HG02840 (cell line): ENCODE measurements at regions not wholly inside any gene's neighbourhood (a gene's known extent, or its start where the extent isn't known, plus 50 kb on each side); places are given as distances from the start of the nearest gene placed in this dataset.
"Not testable (repeated sequence)": the region's sequence is repeated elsewhere in the genome, so short reads cannot be mapped to it uniquely, and the experiment has no call there.

Experiments used
- ATAC-seq: cut with Tn5 transposase; IDR thresholded peaks from one replicate; pipeline ENCODE4 v1.9.1; 2021; ENCODE audit warnings: mild to moderate bottlenecking, moderate library complexity, moderate number of reproducible peaks; ENCODE audit not compliant: unreplicated experiment, low FRiP score

DNA sequence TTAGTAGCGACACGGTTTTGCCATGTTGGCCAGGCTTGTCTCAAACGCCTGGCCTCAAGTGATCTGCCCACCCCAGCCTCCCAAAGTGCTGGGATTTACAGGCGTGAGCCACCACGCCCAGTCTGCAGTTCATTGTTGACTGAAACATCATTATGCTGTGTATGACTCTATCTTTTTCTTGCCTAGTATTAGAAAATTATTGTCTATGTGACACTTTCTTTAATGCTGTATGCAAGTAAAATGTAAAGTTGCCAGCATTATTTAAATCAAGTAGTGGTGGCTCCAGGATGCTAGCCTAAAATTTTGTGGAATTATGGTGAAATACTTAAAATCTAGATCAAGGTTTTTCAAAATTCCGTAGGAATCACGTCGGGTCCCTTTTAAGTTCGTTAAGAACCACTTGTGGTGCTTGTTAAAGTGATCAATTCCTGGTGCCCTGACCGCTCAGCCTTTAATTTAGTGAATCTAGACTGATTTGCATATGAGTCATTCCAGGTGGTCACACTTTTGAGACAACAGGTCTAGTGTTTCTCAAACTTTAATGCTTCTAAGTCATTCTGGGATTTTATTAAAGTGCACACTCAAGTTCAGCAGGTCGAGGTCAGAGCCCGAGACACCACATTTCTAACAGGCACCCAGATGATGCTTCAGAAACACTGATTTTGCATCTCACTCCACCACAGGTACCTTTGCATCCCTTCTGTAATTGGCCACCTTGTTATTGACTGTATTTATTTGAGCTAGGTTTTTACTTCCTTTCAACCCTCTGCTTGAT lies 132.6 kb upstream of the MTHFD1L start:
- no peak for ATAC-seq

DNA sequence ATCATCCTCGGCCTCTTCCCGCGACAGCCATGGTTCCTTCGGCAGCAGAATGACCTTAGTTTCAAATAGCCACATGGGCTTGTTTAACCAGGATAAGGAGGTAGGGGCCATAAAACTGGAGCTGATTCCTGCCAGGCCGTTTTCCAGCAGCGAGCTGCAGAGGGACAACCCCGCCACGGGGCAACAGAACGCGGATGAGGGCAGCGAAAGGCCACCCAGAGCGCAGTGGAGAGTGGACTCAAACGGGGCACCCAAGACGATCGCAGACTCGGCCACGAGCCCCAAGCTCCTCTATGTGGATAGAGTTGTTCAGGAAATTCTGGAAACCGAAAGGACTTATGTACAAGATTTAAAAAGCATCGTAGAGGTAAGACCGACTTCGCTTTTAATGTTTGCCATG lies 131.8 kb upstream of the MTHFD1L start:
- ATAC-seq, result no peak

DNA sequence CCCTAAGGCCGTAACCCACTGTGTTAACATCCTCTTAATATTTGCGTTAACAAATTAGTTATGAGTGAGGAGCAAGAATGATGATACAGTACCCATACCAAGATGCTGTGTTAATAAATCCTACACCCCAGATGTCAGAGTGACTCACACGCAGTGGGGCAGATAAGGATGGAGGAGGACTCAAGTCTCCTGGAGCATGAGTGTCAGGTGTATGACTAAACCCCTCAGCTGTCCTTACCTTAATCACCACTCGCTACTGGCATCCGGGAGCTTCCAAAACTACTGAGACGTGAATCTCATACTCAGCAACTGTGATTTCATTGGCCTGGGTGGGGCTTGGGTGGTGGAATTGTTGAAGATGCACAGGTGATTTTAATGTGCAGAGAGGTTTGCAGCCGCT lies 131.3 kb upstream of the MTHFD1L start:
- no peak for ATAC-seq

DNA sequence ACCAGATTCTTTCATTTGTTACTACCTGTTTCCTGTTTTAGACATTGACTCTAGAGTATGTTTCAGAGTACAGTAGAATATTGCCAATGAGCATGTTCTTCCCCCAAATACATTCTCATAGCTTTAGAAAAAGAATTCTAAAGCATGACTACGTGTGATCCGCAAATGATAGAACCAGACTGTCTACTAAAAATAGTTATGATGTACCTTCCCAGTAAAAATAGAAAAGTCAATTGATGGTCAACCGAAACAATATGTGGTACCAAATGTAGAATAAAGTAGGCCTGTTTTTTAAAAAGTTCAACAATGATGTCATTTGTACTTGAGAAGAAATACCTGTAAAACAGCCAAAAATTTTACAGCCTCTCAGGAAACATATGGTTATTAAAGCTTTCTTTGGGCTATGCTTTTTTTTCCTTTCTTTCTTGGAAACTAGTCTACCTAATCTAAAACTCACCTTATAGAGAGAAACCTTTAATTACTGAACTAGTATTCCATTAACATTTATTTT lies 130.1 kb upstream of the MTHFD1L start:
- no peak for ATAC-seq

DNA sequence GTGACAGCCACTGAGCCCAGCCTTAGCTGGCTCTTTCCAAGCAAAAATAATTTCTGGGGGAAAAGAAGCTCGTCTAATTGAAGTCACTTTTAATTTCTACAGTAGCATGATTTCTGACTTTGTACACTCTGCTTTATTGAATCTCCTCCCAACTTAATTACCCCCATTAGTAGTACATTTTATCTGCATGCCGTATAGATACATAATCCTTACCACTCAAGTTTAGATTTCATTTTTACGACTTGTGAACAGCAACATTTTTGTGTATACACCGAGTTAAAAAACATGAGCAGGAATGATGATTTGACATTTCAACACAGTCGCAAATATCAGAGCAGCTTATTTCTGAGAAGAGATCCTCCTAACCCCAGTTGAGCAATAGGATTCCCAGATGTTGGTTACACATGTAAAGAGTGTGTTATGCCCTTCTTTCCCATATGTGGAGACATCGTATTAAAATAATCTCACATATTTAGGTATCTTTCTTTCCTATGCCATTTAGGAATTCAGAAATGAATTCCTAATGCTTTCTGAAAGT lies 127.3 kb upstream of the MTHFD1L start:
- ATAC-seq, result no peak

DNA sequence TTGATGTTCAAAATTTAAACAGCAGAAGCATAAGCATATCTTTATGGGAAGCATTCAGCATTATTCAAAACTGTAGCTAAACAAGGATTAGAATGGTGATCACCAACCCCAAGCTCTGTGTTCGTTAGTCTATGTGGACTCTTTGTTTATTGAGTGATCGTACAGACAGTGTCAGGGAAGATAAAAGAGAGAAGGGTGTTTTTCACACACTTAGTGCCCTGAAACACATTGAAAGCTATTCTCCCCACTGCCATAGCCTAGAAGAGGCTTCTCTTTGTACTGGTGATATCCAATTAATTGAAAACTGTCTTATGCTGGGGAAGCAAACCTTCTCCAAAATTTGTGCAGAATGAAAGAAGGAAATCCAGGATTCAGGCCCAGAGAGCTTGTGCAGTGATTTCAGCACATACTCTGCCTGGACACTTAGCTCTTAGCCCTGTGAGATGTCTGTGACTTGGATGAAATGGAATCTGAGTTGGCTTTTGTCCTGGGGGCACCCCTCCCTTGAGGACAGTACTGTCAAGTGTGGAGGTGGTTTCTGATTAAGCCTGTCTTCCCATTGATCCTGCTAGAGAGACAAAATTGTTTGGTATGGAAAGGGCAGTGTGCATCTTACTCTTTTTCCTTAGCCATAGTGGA lies 125.7 kb upstream of the MTHFD1L start:
- ATAC-seq, result no peak

DNA sequence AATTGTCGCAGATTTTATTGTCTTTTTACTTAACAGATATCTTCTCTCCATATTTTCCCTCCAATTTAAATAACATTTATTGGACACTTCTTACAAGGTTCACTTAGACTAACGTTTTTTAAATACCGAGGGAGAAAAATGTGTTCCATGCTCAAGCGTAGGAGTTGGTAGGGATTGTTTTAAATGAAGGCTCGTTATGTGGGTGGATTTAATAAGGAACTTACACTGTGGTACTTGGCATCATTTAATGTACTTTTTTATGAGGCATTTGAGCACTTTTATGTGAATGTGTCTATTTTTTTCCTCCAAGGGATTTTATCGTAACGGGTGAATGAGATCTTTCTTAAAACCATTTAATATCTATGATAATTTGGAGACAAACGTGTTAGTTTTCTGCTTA lies 125.0 kb upstream of the MTHFD1L start:
- no peak for ATAC-seq

DNA sequence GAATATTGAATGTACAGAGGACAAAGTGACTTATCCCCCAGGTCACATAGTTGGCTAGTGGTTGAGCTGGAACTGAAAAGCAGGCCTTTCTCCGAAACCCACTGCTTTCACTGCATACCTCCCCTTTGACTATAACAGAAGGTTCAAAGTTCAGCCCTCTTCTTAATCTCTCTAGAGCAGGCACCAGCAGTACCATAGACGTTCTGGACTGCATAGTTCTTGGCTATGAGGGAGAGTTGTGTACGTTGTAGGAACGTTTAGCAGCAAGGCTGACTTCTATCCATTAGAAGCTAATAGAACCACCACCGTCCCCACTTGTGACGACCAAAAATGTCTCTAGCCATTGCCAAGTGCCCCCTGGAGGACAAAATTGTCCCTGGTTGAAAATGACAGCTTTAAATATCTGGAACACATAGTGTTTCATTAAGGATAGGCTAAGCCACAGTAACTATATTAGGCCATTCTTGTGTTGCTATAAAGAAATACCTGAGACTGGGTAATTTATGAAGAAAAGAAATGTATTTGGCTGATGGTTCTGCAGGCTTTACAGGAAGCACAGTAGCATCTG lies 123.8 kb upstream of the MTHFD1L start:
- ATAC-seq, result no peak

DNA sequence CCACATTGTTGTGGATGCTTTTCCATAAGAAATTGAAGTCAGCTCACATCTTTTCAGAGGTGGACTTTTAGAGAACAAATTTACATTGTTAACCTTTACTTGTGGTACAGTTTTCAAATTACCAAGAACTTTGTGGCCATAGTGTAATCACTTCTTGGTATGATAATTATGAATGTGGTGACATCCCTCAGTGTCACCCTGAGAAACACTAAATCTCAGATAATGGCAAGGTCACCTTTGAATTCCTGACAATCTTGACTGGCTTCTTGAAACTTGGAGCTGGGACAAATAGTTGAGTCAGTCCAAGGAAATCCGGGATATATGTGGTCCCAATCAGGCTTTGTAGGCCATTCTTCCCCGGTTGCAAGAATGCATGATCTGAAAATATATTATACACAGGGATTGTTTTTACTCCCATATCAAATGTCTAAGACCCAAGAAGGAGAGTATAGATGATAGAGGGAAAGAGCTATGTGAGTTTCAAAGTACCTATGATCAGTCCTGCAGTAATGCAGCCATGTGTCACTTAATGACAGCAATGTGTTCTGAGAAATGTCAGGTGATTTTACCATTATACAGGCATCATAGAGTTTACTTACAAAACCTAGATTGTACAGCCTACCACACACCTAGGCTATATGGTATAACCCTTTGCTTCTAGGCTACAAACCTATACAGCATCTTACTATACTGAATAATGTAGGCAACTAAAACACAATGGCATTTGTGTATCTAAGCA lies 120.8 kb upstream of the MTHFD1L start:
- no peak for ATAC-seq

DNA sequence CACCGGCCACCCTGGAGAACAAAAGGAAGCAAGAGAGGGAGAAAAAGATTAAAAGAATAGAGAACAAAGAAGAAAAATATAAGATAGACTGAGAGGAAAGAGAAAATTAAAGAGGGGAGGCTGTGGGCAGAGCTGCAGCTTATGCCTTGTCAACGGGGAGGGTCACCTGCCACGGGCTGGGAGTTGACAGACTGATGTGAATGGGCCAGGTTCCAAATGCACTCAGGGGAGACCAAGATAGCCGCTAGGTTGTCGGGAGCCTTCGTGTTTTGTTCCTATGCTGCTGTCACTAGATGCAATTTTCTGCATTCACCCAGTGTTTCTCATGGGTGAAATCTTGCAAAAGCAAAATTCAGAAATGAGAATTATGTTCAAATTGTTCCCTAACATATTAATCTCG lies 119.6 kb upstream of the MTHFD1L start:
- ATAC-seq, result no peak

DNA sequence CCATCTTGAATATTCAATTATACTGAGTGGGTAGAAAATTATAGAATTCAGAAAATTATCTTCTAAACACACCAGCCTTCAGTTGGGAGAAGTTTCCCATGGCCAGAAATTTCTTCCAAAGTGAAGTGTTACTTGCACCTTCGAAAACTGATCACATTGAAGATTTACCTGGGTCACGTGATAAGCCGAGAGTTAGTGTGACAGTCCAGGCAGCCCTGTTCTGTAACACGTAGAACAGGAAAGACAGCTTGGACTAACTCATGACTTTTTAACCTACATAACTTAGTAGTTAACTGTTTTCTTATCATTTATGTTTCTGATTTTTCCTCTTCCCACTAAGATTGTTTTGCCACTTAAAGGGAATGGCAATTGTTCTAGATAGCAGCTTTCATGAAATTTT lies 118.3 kb upstream of the MTHFD1L start:
- no peak for ATAC-seq

DNA sequence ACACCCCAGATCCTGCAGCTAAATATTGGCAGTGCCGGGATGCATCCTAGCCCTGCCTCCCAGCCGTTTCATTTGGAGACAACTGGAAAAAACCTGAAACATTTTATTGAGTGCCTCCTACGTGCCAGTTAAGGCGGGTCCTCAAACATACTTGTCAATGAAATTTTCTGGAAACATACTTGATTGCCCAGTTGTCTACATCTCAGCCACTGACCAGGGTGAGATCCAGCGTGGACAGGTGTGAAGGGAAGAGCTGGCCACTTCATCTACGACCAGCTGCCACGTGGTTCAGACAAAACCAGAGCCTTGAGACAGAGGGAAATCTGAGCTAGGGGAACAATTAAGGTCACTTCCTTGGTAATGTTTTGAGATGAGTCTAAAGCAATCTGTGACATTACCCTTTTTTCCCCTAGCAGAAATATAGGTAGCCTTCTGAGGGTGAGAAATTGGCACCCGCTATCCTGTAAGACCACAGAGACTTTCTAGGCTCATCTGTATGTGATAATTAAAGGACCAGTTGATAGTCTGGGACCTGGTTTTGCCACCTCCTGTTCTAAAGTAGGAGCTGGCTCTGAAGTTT lies 116.3 kb upstream of the MTHFD1L start:
- no peak for ATAC-seq

DNA sequence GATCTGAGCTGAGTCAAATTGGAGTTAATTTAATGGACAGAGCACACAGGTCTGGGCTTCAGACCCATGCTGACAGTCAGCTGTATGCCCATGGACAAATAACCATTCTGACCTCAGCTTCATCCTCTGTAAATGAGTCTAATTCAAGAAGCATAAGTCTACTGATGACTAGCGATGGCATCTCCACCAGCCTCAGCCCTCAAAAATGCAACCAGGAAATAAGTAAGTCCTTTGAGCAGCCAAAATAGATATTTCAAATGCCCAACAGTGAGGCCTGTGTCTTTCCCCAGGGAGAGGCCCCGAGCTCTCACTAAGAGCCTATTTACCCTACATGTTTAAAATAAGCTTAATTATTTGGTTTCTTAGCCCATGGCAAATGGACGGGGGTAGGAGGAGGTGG lies 114.2 kb upstream of the MTHFD1L start:
- ATAC-seq, result no peak

DNA sequence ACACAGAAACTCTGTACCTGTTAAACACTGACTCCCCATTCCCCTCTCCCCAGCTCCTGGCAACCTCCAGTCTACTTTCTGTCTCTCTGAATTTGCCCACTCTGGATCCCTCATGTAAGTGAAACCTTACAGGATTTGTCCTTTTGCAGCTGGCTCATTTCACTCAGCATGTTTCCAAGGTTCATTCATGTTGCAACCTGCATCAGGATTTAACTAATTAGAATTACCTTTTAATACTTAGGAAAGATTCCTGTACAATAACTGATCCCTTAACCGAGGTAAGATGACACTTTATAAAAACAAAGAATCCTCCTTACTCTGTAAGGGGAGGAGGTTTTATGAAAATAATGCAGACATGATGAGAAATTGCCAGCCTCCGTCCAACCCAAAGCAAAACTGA lies 113.1 kb upstream of the MTHFD1L start:
- no peak for ATAC-seq

DNA sequence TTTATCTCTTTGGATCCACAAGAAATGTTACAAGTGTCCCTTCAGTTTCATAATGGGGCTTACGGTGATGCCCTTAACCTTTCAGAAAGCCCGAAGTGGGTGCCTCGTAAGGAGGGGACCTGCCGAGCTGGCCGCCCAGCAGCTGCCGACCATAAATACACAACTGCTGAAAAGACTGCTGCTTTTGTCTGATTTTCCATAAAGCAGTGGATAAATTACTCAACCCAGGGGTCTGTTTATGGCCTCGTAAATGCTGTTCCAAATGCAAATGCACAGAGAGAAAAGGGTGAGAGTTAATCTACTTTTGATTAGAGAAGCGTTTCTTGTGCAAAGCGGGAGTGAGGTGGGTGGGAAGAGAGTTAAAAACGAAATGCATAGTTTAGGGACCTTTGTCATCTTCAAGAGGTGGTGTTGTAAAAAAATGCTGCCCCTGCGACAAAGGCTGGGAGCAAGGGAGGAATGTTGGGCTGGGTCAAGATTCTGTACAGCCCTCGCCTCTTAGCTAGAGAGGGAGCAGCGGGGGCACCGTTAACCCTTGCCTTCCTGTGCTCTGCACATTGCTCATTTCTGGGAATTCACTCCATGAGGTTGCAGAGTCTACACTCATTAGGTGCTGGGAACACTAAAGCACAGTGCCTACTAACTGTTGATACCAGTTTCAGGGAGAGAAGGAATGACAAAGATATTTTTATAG lies 112.0 kb upstream of the MTHFD1L start:
- no peak for ATAC-seq

DNA sequence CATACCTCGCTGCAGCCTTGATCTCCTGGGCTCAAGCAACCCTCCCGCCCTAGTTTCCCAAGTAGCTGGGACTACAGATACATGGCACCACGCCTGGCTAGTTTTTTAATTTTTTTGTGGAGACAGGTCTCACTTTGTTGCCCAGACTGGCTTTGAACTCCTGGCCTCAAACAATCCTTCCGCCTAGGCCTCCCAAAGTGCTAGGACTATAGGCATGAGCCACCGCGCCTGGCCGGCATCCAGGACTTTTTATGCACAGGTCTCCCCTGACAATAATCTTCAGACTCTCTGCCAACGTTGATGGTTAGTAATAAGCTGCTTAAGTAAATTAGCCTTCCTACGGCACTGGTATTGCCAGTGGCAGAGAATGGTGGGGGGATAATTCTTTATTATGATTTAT lies 110.5 kb upstream of the MTHFD1L start:
- no peak for ATAC-seq

DNA sequence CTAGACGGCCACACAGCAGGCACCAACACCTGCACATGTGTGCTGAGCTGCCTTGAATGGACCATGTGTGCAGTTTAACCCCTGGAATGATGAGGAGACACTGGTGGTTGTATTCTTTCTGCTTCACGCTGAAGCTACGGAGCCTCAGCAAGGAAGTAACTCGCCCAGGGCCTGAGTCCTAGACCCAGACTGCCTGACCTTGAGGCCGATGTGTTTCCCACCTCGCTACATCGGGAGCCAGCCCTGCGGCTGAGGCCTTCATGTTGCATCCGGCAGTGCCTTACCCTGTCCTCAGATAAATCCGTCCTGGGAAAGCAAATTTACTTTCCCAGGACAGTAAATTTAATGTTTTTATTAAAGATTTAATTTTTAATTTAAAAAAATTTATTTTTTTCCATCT lies 110.0 kb upstream of the MTHFD1L start:
- ATAC-seq, result no peak

DNA sequence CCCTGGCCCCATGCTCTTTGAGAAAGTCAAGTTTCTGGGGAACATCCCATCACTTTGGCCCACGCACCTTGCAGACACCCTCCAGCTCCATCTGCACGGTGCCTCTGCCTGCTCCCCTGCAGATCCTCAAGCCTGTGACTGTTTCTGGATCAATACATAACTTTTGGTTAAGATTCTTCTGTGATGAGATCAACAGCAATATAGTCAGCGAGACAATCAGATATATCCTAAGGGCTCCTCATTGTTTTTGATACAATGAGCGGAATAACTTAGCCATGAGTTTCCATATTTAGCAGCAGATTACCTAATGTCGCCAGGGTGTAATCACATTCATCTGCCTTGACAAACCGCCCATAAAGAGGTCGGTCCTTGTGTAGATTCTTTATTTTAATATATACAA lies 109.3 kb upstream of the MTHFD1L start:
- ATAC-seq, result no peak

DNA sequence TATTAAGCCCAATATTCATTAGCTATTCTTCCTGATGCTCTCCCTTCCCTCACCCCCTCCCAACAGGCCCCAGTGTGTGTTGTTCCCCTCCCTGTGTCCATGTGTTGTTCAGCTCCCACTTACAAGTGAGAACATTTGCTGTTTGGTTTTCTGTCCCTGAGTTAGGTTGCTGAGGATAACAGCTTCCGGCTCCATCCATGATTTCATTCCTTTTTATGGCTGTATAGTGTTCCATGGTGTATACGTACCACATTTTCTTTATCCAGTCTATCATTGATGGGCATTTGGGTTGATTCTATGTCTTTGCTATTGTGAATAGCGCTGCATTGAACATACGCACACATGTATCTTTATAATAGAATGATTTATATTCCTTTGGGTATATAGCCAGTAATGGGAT lies 107.7 kb upstream of the MTHFD1L start:
- ATAC-seq, result not testable (repeated sequence)

DNA sequence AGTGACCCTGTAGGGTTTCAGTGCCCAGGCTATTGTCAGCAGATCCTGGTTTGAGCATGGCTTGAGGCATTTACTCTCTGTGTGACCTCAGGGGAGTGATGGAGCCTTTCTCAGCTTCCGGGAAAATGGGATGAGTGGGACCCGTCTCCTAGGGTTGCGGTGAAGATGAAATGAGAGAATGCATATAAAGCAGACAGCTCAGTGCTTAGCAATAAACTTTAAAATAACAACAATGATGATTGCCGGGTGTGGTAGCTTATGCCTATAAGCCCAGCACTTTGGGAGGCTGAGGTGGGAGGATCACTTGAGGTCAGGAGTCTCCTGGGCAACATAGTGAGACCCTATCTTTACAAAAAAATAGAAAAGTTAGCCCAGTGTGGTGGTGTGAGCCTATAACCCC lies 106.0 kb upstream of the MTHFD1L start:
- ATAC-seq, result no peak
